HG02623 (cell line): ENCODE measurements at regions not wholly inside any gene's neighbourhood (a gene's known extent, or its start where the extent isn't known, plus 50 kb on each side); places are given as distances from the start of the nearest gene placed in this dataset.

Experiments
- ATAC-seq: cut with Tn5 transposase; IDR thresholded peaks from one replicate; pipeline ENCODE4 v1.9.1; 2021; ENCODE audit warnings: moderate library complexity; ENCODE audit not compliant: unreplicated experiment

DNA sequence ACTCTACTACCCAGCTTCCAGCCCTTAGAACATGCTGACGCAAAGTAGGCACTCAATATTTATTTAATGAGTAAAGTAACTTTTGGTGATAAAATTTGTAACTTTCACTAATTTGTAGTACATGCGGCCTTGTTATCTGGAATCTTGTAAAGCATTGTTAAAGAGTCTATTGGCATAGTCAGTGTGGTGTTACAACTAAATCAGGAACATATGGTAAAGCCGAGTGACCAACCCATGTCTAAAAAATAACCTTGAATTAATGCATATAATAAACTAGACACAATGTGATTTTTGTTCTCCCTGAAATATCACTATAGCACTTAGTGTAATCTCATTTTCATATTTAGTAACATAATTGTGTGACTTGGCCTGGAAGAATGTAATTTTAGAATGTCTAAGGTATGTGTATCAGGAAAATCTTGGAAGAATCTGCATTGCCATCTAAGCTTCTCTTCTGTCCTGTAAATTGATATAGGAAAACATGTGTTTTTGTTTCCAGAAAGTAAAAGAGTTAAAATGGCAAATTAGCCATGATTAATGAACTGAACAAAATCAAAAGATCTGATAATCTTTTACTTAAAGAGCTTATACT lies 256.7 kb upstream of the GNAI1 start:
- ATAC-seq = no peak

DNA sequence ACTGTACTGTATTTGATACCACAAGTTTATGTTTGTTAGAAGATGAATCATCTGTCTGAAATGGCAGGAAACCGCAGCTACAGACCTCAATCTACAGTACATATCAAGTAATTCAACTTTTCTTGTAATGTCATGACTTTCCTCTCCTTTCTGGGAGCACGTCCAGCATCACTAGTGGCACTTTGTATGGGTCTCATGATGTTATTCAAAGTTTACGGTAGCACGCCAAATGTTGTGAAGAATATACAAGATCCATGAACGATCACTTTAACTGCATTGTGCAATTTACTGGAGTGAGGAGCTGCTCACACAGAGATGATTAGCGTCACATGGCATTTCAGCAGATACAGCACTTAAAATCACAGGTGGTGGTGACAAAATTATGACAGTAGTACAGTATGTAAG lies 257.8 kb upstream of the GNAI1 start:
- ATAC-seq = no peak

DNA sequence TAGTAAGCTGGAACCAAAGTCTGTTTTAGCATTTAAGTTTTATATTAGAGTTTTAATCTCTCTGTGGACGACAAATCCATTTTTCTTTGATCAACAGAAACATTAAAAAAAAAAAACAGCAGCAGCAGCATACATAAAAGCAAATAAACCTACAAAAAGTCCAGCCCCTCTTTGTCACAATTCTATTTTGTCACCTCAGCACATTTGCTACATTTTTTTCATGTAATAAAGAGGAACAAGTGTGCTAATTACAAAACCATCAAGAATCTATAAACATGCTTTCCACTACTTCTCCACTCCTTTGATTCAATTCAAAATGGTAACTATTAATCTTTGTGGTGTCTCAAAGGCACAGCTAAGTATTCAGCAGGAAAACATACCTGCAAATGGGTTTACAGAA lies 259.8 kb upstream of the GNAI1 start:
- ATAC-seq = no peak

DNA sequence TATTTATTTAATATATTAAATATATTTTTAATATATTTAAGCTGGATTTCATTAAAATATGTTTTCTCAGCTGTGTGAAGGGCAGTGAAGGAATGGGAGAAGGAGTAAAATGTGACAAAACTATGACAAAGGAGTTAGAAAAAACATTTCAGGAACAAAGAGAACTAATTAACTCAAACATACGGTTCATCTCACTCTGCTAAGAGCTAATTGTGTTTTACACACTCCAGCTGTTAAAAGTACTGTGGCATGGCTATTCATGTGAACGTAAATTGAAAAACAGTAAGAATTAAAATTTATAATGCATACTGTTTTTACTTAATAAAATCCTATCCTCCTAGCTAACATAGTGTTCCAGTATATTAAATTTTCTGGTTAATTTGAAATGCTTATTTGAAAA lies 262.5 kb upstream of the GNAI1 start:
- ATAC-seq = no peak

DNA sequence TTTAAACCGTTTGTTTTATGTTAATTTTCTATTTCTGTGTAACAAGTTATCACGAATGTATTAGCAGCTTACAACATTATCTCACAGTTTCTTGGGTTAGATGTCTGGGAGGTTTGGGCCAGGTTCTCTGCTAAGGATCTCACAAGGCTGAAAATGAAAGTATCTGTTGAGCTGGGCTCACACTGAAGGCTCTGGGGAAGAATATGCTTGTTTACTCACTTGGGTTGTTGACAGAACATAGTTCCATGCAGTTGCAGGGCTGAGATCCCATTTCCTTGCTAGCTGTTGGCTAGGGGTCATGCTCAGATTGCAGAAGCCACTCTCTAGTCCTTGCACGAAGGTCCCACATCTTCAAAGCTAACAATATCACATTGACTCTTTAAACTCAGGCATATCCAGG lies 266.6 kb upstream of the GNAI1 start:
- ATAC-seq = no peak

DNA sequence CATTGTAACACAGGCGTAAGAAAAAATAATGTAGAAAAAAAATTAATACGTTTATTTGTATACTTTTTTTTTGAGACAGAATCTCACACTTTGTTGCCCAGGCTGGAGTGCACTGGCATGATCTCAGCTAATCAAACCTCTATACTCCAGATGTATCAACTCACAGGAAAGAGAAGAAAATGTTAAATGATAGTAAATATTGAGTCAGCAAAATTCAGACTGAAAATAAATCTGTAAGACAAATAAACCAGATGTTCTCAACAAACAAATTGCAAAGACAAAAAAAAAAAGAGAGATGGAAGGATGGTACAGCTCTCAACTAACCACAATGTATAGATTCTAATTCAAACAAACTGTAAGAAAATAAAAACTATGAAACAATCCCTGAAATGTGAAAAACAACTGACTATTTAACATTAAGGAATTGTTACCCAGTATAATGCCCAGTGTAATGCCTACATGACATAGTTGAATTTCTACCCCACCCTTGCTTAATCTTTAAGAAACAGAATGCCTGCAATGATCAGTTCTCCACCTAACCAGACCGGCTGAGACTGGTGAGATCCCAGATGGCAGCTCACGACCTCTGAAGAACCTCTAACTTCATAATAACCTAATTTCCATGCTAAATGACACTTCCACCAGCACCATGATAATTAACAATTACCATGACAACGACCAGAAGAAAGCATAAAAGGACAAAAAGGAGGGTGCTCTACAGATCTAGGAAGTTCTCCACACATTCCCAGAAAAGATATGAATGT lies 272.0 kb upstream of the GNAI1 start:
- ATAC-seq = no peak

DNA sequence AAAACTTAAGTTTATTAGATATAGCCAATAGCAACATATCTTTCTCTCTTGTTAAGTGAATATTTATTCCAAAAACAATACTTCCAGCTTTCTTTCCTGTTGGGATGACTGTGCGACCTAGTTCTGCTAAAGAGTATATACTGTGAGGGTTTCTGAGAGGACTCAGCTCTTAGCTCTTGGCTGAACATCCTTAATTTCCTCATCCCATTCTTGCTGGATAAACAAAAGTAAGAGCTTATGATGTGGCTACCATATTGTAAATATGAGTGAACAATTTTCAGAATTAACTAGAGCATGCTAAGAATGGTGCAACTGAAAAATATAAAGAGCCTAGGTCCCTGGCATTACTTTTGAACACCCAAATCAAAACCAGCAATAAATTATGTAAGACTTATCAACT lies 279.5 kb upstream of the GNAI1 start:
- ATAC-seq = no peak

DNA sequence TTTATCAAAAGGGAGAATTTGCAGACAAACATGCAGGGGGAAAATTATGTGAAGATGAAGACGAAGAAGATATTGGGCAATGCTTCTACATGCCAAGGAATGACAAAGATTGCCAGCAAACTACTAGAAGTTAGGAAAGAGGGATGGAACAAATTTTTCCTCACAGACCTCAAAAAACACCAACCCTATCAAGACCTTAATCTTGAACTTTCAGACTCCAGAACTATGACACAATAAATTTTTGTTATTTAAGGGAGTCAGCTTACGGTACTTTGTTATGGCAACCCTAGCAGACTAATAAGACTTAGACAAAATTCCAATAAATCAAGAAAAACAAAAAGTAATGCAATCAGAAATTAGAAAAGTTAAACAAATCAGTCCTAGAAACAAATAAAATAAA lies 280.0 kb upstream of the GNAI1 start:
- ATAC-seq = no peak

DNA sequence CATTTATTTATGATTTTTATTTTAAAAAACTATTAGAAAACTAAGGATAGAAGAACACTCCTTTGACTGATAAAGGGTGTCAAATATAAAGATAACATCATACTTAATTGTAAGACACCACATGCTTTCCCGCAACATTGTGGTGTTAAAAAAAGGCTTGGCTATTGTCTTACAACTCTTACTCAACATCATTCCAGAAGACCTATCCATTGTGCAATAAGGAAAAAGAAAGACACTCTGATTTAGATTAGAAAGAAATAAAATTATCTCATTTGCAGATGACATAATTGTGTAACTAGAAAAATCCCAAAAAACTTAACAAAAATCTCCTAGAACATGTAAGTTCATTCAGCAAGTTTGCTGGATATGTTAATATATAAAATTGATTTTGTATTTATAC lies 296.7 kb upstream of the GNAI1 start:
- ATAC-seq = no peak

DNA sequence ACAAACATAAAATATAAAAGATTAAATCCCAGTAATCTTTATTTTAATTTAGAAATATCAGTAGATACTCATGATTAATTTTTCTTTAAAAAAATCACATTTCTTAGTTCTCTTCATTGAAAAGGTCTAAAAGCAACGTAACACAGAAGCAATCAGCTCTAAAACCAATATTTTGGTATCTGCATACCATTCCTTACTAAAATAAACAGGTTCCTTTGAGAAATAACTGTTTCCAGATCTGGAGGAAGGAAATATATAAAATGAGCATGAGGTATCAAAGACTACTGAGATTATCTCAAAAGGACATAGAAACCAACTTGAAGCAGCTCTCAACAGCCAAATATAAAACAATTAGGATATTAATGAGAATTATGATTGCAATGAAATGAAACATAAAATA lies 301.0 kb upstream of the GNAI1 start:
- no peak for ATAC-seq

DNA sequence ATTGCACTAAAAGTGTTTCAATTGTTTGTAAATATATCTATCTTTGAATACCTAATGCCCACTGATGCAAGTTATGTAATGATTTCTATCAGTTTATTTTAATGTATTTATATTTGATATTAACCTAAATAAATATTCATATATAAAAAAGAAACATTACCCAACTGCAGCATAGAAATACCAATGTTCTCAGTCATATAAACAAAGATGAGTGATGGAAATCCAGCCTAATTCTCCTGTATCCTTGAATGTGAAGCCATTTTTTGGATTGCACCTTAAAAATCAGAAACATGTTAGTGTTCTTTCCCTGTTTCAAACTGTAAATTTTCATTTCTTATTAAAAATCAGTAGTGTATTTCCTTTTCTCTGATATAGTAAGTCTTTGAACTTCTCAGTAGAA lies 305.8 kb upstream of the GNAI1 start:
- ATAC-seq = no peak

DNA sequence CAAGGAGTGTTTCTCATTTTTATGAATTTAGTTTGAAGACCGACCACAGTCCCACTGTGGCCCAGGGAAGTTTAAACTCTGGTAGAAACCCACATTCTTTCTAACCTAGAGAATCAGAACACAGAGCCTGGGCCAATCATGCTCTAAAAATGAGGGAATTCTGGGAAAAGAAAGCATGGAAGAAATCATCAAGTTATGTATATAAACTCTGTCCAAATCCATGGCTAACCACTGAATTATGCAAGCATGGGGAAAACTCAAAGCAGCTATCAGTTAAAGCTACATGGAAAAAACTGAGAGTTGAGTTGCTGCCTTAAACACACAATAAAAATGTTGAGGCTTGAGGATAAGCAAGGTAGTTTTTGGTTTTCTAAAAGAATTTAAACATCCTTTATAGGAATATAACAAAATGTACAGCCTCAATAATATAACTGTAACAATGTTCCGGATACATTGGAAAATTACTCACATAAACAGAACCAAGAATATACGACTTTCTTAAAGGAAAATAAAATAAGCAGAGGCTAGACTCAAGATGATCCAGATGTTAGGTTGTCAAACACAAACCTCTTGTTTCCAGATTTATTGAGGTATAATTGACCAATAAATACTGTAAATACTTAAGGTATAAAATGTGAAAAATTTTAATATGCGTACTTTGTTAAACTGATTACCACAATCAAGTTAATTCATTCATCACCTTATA lies 311.2 kb upstream of the GNAI1 start:
- no peak for ATAC-seq

DNA sequence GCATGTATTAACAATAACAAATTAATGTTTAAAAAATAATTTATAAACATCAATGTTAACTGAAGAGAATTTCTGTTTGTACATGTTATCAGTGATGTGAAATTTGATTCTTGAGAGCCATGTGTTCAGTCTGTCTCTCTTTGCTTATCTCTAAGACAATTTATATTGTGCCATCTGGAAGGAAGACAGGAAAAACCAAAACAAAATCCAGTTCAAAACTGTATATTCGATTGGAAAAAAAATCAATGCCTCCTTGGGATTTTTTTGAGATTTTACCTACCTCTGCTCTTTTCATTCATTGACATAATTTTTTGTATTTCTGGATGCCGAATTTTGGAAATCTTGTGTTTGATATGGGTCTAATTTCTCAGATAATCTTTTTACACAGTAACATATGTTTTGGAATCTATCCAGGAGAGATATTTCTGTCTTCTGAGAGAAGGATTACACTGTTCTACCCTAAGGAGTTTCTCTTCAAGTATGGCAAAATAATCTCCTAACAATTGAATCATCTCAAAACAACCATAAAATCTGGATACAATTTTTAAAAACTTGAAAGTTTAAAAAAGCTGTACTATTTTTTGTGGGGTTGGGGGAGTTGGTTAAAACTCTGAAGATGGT lies 311.9 kb upstream of the GNAI1 start:
- no peak for ATAC-seq

DNA sequence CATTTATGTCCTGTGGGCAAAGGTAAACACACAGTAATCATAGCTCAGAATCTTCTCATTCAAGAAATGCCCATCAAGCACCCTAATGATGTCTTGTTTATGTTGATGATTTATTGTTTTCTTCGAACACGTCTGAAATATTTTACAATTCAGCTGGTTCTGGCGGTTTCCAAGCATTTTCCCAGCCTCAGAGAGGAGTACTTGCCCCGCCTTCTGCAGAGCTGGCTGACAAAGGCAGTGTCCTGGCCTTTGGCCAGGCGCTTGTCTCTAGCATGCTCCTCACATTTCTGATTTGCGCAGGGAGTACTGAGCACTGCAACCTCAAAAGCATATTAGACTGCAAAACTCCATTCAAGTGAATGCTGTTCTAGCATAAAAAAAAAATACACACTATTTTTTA lies 314.2 kb upstream of the GNAI1 start:
- no peak for ATAC-seq

DNA sequence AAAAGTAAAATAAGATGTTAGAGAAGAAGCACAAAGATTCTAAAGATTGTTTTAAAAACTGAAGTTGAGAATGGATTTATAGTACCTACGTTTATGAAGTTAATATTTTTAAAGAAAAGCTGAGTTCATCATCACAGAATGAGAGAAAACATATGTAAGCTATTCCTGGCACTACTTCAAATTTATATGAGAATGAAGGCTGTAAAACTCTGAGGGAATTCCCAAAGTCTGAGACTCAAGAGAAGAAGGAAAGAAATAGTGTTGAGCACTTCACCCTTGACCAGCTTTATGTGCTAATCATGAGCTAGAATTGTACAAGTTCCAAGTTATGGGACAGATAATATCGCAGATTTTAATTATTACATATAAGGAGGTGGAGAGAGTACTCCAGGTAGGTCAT lies 323.7 kb upstream of the GNAI1 start:
- ATAC-seq = no peak

DNA sequence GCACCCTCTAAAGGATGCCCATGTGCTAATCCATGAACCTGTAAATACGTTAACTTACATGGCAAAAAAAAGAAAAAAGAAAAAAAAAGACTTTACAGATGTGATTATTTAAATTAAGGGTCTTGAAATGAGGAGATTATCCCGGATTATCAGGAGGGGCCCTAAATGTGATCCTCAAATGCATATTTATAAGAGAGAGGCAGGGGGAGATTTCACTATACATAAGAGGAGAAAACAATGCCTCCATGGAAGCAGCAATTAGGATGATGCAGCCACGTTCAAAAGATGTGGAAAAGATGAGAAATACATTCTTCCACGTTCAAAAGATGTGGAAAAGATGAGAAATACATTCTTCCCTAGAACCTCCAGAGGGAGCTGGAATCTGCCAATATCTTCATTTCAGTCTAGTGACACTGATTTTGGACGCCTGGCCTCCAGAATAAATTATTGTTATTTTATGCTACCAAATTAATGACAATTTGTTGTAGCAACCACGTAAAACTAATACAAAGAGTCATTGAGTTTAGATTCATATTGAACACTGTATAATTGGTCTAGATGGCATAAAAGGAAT lies 328.4 kb upstream of the GNAI1 start:
- no peak for ATAC-seq

DNA sequence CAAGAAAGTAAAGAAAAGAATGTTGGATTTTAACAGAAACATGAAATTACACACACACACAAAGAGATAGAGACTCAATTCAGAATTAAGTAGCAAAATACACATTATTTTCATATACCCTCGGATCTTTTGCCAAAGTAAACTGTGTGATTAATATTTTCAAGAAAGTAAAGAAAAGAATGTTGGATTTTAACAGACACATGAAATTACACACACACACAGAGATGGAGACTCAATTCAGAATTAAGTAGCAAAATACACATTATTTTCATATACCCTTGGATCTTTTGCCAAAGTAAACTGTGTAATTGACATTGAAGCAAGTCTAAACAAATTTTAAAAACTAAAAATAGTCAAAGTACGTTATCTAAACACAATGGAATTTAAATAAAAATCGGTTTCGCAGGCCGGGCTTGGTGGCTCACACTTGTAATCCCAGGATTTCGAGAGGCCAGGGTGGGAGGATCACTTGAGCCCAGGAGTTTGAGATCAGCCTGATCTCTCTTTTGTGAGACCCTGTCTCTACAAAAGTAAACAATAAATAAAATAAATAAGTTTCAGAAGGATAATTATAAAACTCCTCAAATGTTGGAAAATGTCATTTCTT lies 337.3 kb upstream of the MAGI2 start:
- ATAC-seq = no peak

DNA sequence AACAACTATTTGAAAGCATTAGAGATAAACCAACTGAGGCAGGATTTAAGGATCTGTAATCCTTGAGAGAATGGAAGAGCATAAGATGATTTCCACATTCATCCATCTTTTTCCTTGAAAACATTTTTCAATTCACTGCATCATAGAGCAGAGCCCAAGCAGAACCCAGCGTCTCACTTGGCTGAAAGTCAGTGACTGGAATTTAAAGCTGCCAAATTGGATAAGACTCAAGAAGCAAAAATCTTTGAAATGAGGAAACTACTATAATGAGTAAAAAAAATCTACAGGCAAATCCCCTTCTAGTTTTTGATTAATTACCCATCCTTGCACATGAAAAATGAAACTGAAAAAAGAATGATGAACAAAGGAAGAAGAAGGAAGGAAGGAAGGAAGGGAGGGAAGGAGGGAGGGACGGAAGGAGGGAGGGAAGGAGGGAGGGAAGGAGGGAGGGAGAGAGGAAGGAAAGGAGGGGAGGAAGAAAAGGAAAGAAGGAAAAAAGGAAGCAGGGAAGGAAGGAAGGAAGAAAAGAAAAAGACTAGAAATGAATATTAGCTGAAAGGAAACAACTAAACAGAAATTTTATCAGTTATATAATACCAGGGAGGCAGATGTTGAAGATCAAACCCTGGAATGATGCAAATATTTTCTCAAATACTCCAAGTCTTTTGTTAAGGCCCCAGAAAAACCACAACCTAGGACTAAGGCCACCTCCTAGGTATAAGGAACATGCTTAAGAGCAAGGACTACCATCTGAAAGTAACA lies 336.3 kb upstream of the MAGI2 start:
- ATAC-seq = no peak

DNA sequence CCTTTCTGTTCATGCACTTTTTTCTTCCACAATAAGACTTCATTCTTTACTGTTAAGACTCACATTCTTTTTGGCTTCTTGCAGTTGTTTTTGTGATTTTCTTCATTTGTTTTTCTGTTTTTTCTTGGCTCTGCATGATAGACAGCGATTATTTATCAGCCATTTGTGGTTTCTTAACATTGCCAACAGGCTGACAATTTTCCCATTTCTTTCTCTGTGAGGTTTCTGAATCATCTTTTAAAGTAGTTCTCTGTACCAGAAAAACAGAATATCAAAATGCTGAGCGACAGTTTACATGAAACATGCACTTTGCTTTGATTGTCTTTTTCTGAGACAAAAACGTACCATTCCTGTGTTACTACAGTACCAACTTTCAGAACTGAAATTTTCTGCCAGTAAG lies 334.2 kb upstream of the MAGI2 start:
- ATAC-seq = no peak

DNA sequence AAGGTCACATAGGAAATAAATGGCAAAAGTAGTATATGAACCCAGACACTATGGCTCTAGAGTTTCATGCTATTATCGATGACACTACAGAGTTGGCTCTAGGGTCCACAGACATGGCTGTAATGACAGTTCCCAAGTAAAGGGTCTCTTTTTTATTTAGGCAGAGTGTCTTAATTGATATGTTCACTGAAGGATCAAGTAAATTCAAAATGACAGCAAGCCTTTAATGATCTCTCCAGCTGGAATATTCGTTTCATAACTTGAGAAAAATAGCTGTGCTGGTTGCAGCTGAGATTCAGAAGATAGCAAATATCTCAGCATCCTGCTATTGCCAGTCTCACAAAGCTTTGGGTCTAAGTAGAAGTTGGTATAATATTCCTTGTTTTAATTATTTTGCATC lies 333.6 kb upstream of the MAGI2 start:
- no peak for ATAC-seq
